ENCODE measurements at regions not wholly inside any gene's neighbourhood (a gene's known extent, or its start where the extent isn't known, plus 50 kb on each side); places are given as distances from the start of the nearest gene placed in this dataset.
"Not testable (repeated sequence)": the region's sequence is repeated elsewhere in the genome, so short reads cannot be mapped to it uniquely, and the experiment has no call there.

GRCh38 chr9:94188246-94188645 is 70.9 kb upstream of the ZNF169 start:
- no peak for ATAC-seq (ENCODE audit: insufficient number of reproducible peaks, low FRiP score, low read depth)
- DNase-seq (ENCODE audit: low spot score): no peak
- no peaks in the 10 kb centered on the region for H3K27me3 ChIP-seq (replicated peaks; ENCODE audit: insufficient read depth)
- peaks cover 16% of the 10 kb centered on the region for H3K9me3 ChIP-seq
- no peak for TF ChIP-seq CTCF (IDR thresholded peaks at IDR 0.05)
- H3K4me3 ChIP-seq: no peak overlapping the region
- peaks cover 0 to under 1% of the 10 kb centered on the region in 2 donors for H3K4me1 ChIP-seq (ENCODE audit: control insufficient read depth in 1 of 2, low read depth in 2 of 2)
- H3K27ac ChIP-seq: no peak overlapping the region
- H3K36me3 ChIP-seq: peaks cover 5% of the 10 kb centered on the region

- not testable (repeated sequence) for H3K4me3 ChIP-seq; H3K27me3 ChIP-seq (replicated peaks; ENCODE audit: insufficient read depth); DNase-seq (ENCODE audit: low spot score); H3K4me1 ChIP-seq (ENCODE audit: control insufficient read depth in 1 of 2, low read depth in 2 of 2); H3K27ac ChIP-seq; ATAC-seq (ENCODE audit: insufficient number of reproducible peaks, low FRiP score, low read depth)
- Histone ChIP-seq H3K36me3 (peaks cover 11% of the 10 kb centered on the region), H3K9me3 (peaks cover 37% of the 10 kb centered on the region)
These were observed 67.4 kb upstream of the ZNF169 start for GRCh38 chr9:94191706-94192105.

- ATAC-seq (ENCODE audit: insufficient number of reproducible peaks, low FRiP score, low read depth) (no peak), DNase-seq (ENCODE audit: low spot score) (no peak)
- Histone ChIP-seq H3K27me3 (replicated peaks; ENCODE audit: insufficient read depth) (no peaks in the 10 kb centered on the region), H3K36me3 (peaks cover 20% of the 10 kb centered on the region), H3K4me3 (no peak overlapping the region), H3K4me1 (ENCODE audit: control insufficient read depth in 1 of 2, low read depth in 2 of 2) (no peaks in the 10 kb centered on the region), H3K27ac (no peak overlapping the region), H3K9me3 (peaks cover 19% of the 10 kb centered on the region)
- TF ChIP-seq CTCF (IDR thresholded peaks at IDR 0.05): no peak
These were observed 60.7 kb upstream of the ZNF169 start for GRCh38 chr9:94198414-94198813.

GRCh38 chr9:94199776-94200175 is 59.3 kb upstream of the ZNF169 start:
- no peak overlapping the region for H3K4me3 ChIP-seq
- ATAC-seq (ENCODE audit: insufficient number of reproducible peaks, low FRiP score, low read depth): no peak
- H3K9me3 ChIP-seq: peaks cover 17% of the 10 kb centered on the region
- no peaks in the 10 kb centered on the region for H3K27me3 ChIP-seq (replicated peaks; ENCODE audit: insufficient read depth)
- H3K27ac ChIP-seq: no peak overlapping the region
- H3K4me1 ChIP-seq (ENCODE audit: control insufficient read depth in 1 of 2, low read depth in 2 of 2): no peaks in the 10 kb centered on the region
- no peak for DNase-seq (ENCODE audit: low spot score)
- H3K36me3 ChIP-seq: peaks cover 18% of the 10 kb centered on the region
- no peak for TF ChIP-seq CTCF (IDR thresholded peaks at IDR 0.05)

- Histone ChIP-seq H3K27ac (no peak overlapping the region), H3K36me3 (no peaks in the 10 kb centered on the region), H3K4me1 (ENCODE audit: control insufficient read depth in 1 of 2, low read depth in 2 of 2) (no peaks in the 10 kb centered on the region), H3K9me3 (peaks cover 3% of the 10 kb centered on the region), H3K4me3 (no peak overlapping the region), H3K27me3 (replicated peaks; ENCODE audit: insufficient read depth) (no peaks in the 10 kb centered on the region)
- TF ChIP-seq CTCF (IDR thresholded peaks at IDR 0.05): no peak
- no peak for DNase-seq (ENCODE audit: low spot score)
- no peak for ATAC-seq (ENCODE audit: insufficient number of reproducible peaks, low FRiP score, low read depth)
These were observed 54.9 kb upstream of the ZNF169 start for GRCh38 chr9:94204174-94204573.

GRCh38 chr9:94207781-94208180 is 51.3 kb upstream of the ZNF169 start:
- no peaks in the 10 kb centered on the region for H3K36me3 ChIP-seq
- peaks cover 0 to 6% of the 10 kb centered on the region in 2 donors for H3K4me1 ChIP-seq (ENCODE audit: control insufficient read depth in 1 of 2, low read depth in 2 of 2)
- TF ChIP-seq CTCF (IDR thresholded peaks at IDR 0.05): no peak
- DNase-seq (ENCODE audit: low spot score) (no peak), ATAC-seq (ENCODE audit: insufficient number of reproducible peaks, low FRiP score, low read depth) (no peak)
- no peaks in the 10 kb centered on the region for H3K27me3 ChIP-seq (replicated peaks; ENCODE audit: insufficient read depth)
- peaks cover 3% of the 10 kb centered on the region for H3K9me3 ChIP-seq
- no peak overlapping the region for H3K4me3 ChIP-seq
- no peak overlapping the region for H3K27ac ChIP-seq

Data from thoracic aorta (tissue), 2 donors.